Breast epithelium (tissue), 4 donors: ENCODE measurements at regions not wholly inside any gene's neighbourhood (a gene's known extent, or its start where the extent isn't known, plus 50 kb on each side); places are given as distances from the start of the nearest gene placed in this dataset.

Source experiments
- DNase-seq, 2 donors: peaks; one replicate each; pipeline ENCODE4 v3.0.0-alpha.2; 2019; ENCODE audit warnings: low spot score in 2 of 2
- H3K27ac ChIP-seq, 2 donors: fragments of 200-600 bp; sonication (generic) in 1 of 2; one replicate each; pipeline ENCODE4 v1.5.1; 2016 to 2019; ENCODE audit warnings: mild to moderate bottlenecking in 1 of 2
- H3K27me3 ChIP-seq, 2 donors: fragments of 200-600 bp; sonication (generic) in 1 of 2; one replicate each; pipeline versions ENCODE4 v1.5.1 to v1.6.0; 2017 to 2019; ENCODE audit warnings: control low read depth in 1 of 2, mild to moderate bottlenecking in 1 of 2
- H3K36me3 ChIP-seq: fragments of 200-600 bp; one replicate; pipeline ENCODE4 v1.5.1; 2019
- H3K4me1 ChIP-seq, 2 donors: fragments of 200-600 bp; sonication (generic); one replicate each; pipeline ENCODE4 v1.5.1; 2016 to 2019; ENCODE audit warnings: control low read depth in 1 of 2
- H3K4me3 ChIP-seq, 3 donors: fragments of 200-600 bp; sonication (generic); 1 replicate in 2 of 3; 2 replicates in 1 of 3; pipeline ENCODE4 v1.5.1; 2016 to 2019; ENCODE audit warnings: mild to moderate bottlenecking in 3 of 3, moderate library complexity in 2 of 3
- H3K9me3 ChIP-seq, 2 donors: fragments of 200-600 bp; sonication (generic) in 1 of 2; one replicate each; pipeline ENCODE4 v1.5.1; 2016 to 2019; ENCODE audit warnings: control low read depth in 1 of 2
- CTCF ChIP-seq, 3 donors: fragments of 450-650 bp; IDR thresholded peaks; one replicate each; pipeline ENCODE4 v1.5.1; 2016 to 2017; ENCODE audit warnings: antibody characterized with exemption in 3 of 3, mild to moderate bottlenecking in 3 of 3, moderate library complexity in 3 of 3
- POLR2A ChIP-seq: fragments of 450-650 bp; IDR thresholded peaks from one replicate; pipeline ENCODE4 v1.6.1; 2016; ENCODE audit warnings: antibody characterized with exemption, mild to moderate bottlenecking, moderate library complexity
- POLR2AphosphoS5 ChIP-seq, 3 donors: sonication (generic); formaldehyde crosslinking; IDR thresholded peaks; one replicate each; pipeline ENCODE4 v1.6.1; 2017; ENCODE audit warnings: antibody characterized with exemption in 3 of 3
- intact Hi-C: fragments of 100-400 bp; cut with DNase I; formaldehyde crosslinking; loops from one replicate; pipeline ENCODE4 v1.15.1; 2023; ENCODE audit warnings: low total_unique reads

DNA sequence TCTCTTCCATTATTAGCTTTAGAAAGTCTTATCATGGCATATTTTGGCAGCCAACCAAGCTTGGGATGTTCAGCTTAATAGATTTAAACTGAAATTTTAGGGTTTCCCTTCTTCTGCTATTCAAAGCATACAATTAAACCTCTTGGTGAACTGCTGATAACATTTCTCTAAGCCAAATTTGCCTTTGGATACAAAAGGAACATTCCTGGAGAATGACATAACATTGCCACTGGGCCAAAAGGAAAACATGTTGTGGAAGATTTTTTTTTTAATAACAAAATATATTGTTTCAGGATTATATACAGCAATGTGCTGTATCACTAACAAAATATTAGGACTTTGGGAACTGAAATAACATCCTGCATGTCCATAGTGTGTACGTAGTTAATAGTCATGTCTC is 215.1 kb upstream of the TBX18 start:
- DNase-seq, result no peak
- Histone ChIP-seq H3K4me1 (no peaks in the 10 kb centered on the region), H3K4me3 (no peak overlapping the region), H3K27me3 (no peaks in the 10 kb centered on the region), H3K27ac (no peak overlapping the region), H3K9me3 (no peaks in the 10 kb centered on the region), H3K36me3 (no peaks in the 10 kb centered on the region)
- intact Hi-C loops, result no loop called here
- TF ChIP-seq POLR2A (no peak), POLR2AphosphoS5 (IDR thresholded peaks at IDR 0.05) (no peak), CTCF (IDR thresholded peaks at IDR 0.05) (no peak)

DNA sequence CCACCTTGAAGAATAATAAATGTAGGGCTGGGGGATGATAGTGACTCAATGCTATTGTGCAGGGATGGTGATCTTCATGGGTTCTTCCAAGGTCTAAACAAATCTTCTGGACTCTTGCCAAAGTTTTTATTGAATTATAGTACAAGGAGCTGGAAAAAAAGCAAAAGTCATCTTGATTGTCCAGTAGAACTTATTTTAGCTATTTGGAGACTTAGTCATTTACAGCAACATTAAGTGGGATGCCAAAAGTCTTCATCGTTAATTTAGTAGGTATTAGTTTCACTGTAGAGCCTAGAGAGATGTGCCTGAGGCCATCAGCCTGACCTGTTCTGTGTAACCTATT is 212.9 kb upstream of the TBX18 start:
- intact Hi-C loops, result no loop called here
- no peaks in the 10 kb centered on the region for H3K9me3 ChIP-seq
- H3K27ac ChIP-seq, result no peak overlapping the region
- H3K4me3 ChIP-seq, result no peak overlapping the region
- H3K27me3 ChIP-seq, result no peaks in the 10 kb centered on the region
- H3K36me3 ChIP-seq, result no peaks in the 10 kb centered on the region
- no peak for DNase-seq
- no peak for TF ChIP-seq CTCF (IDR thresholded peaks at IDR 0.05)
- no peak for TF ChIP-seq POLR2A
- TF ChIP-seq POLR2AphosphoS5 (IDR thresholded peaks at IDR 0.05), result no peak
- no peaks in the 10 kb centered on the region for H3K4me1 ChIP-seq

GRCh38 chr6:84976526-84977362 is 212.3 kb upstream of the TBX18 start:
- no peaks in the 10 kb centered on the region for H3K36me3 ChIP-seq
- intact Hi-C loops, result no loop called here
- H3K4me3 ChIP-seq, result no peak overlapping the region
- TF ChIP-seq POLR2AphosphoS5 (IDR thresholded peaks at IDR 0.05), result no peak
- no peak for TF ChIP-seq POLR2A
- TF ChIP-seq CTCF (IDR thresholded peaks at IDR 0.05), result no peak
- DNase-seq, result no peak
- no peaks in the 10 kb centered on the region for H3K9me3 ChIP-seq
- H3K27me3 ChIP-seq, result no peaks in the 10 kb centered on the region
- no peaks in the 10 kb centered on the region for H3K4me1 ChIP-seq
- H3K27ac ChIP-seq, result no peak overlapping the region

DNA sequence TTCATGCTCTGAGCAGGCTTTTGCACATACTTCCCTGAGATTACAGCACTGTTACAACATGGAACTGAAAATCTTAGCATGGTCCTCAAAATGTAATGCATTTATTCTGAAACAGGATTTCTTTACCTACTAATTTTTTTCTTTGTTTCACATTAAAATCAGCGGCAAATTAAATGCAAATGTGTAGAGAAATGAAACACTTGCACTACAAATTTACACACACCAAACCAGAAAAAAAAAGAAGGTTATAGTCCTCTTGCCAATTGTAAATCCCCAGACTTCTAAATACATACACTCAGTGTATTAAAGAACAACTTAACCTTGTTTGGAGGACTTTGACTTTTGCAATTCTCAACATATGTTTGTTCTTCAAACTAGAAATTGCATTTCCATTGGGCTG is 210.9 kb upstream of the TBX18 start:
- intact Hi-C loops, result no loop called here
- TF ChIP-seq POLR2A, result no peak
- no peak for TF ChIP-seq POLR2AphosphoS5 (IDR thresholded peaks at IDR 0.05)
- TF ChIP-seq CTCF (IDR thresholded peaks at IDR 0.05), result no peak
- no peaks in the 10 kb centered on the region for H3K27me3 ChIP-seq

GRCh38 chr6:84973606-84974005 is 209.2 kb upstream of the TBX18 start:
- Histone ChIP-seq H3K9me3 (peaks cover 9 to 10% of the 10 kb centered on the region in 2 donors), H3K36me3 (no peaks in the 10 kb centered on the region), H3K27me3 (no peaks in the 10 kb centered on the region), H3K4me3 (no peak overlapping the region), H3K27ac (no peak overlapping the region), H3K4me1 (no peaks in the 10 kb centered on the region)
- intact Hi-C loops, result no loop called here
- DNase-seq, result no peak
- TF ChIP-seq CTCF (IDR thresholded peaks at IDR 0.05) (no peak), POLR2A (no peak), POLR2AphosphoS5 (IDR thresholded peaks at IDR 0.05) (no peak)

More for the DNA sequence above, 210.9 kb upstream of the TBX18 start:
- no peaks in the 10 kb centered on the region for H3K4me1 ChIP-seq
- no peak overlapping the region for H3K4me3 ChIP-seq
- H3K36me3 ChIP-seq, result no peaks in the 10 kb centered on the region
- no peak overlapping the region for H3K27ac ChIP-seq
- DNase-seq, result no peak
- no peaks in the 10 kb centered on the region for H3K9me3 ChIP-seq
